ENCODE measurements at regions not wholly inside any gene's neighbourhood (a gene's known extent, or its start where the extent isn't known, plus 50 kb on each side); places are given as distances from the start of the nearest gene placed in this dataset.
"Not testable (repeated sequence)": the region's sequence is repeated elsewhere in the genome, so short reads cannot be mapped to it uniquely, and the experiment has no call there.

DNA sequence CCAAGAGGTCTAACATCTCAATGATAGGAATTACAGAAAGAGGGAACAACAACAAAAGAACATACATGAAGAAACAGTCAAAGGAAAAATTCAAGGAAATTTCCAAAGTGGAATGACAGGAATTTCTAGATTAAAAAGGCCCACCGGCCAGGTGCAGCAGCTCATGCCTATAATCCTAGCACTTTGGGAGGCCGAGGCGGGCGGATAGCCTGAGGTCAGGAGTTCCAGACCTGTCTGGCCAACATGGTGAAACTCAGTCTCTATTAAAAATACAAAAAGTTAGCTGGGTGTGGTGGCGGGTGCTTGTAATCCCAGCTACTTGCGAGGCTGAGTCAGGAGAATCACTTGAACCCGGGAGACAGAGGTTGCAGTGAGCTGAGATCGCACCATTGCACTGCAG lies 277.2 kb upstream of the AMIGO2 start:
- TF ChIP-seq, protein P1, sequence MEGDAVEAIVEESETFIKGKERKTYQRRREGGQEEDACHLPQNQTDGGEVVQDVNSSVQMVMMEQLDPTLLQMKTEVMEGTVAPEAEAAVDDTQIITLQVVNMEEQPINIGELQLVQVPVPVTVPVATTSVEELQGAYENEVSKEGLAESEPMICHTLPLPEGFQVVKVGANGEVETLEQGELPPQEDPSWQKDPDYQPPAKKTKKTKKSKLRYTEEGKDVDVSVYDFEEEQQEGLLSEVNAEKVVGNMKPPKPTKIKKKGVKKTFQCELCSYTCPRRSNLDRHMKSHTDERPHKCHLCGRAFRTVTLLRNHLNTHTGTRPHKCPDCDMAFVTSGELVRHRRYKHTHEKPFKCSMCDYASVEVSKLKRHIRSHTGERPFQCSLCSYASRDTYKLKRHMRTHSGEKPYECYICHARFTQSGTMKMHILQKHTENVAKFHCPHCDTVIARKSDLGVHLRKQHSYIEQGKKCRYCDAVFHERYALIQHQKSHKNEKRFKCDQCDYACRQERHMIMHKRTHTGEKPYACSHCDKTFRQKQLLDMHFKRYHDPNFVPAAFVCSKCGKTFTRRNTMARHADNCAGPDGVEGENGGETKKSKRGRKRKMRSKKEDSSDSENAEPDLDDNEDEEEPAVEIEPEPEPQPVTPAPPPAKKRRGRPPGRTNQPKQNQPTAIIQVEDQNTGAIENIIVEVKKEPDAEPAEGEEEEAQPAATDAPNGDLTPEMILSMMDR (IDR thresholded peaks at IDR 0.05), result not testable (repeated sequence)
- not testable (repeated sequence) for TF ChIP-seq POLR2A (IDR thresholded peaks at IDR 0.05)
